ENCODE measurements at regions not wholly inside any gene's neighbourhood (a gene's known extent, or its start where the extent isn't known, plus 50 kb on each side); places are given as distances from the start of the nearest gene placed in this dataset.

DNA sequence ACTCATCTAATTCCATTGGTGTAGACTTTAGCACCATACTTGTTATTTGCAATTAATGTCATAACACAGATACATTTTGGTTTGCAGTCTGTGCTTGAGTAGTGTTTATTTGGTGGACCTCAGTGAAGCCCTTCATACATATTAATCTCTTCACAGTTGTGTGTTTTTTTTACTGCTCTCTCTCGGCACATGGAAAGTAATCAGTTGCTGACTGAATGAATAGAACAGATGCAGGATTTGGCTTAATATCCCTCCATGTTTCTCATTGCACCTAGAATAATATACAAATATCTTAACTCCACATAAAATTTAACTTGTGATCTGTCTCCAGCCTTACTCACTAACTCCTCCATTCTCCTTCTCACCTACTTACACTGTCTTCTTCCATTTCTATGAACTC is 319.1 kb downstream of the DMRT2 start:
- intact Hi-C loops (cut with DNase I), result no loop called here
- ATAC-seq, result no peak
- no peak for TF ChIP-seq CTCF (IDR thresholded peaks at IDR 0.05)
- H3K4me1 ChIP-seq, result no peaks in the 10 kb centered on the region
- peaks cover 0 to 2% (median 0%) of the 10 kb centered on the region in 3 donors for H3K27me3 ChIP-seq (ENCODE audit: insufficient read depth in 3 of 3, low read length in 2 of 3)
- no peak overlapping the region for H3K27ac ChIP-seq
- no peak overlapping the region for H3K4me3 ChIP-seq
- no peaks in the 10 kb centered on the region for H3K9me3 ChIP-seq
- WGBS, 3 donors, result 36 to 48% (median 37%) methylated on average over 1 of the region's 1 CpG
- DNase-seq, result no peak
- H3K36me3 ChIP-seq (ENCODE audit: insufficient read depth in 1 of 2, low read depth in 1 of 2), result no peaks in the 10 kb centered on the region

DNA sequence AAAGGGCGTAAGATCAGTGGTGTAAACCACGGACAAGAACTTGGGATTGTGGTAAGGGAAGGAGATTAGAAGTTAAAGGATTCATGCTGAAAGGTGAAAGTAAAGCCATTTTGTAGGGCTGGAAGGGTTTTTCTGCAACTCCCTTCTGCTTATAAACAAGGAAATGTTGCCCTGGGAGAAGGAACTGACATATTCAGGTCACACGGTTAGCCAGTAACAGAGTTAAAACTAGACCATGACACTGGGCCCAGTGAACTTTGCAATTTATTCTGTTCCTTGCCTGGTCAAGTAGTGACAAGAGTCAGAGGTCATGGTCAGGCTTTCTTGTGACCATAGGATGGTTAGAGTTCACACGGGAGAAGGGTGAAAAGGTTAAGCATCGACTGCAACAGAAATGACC is 323.3 kb downstream of the DMRT2 start:
- DNase-seq (no peak), ATAC-seq (no peak)
- no peaks in the 10 kb centered on the region for H3K9me3 ChIP-seq
- intact Hi-C loops (cut with DNase I), result no loop called here
- H3K4me3 ChIP-seq, result no peak overlapping the region
- no peak for TF ChIP-seq CTCF (IDR thresholded peaks at IDR 0.05)
- H3K27me3 ChIP-seq (ENCODE audit: insufficient read depth in 3 of 3, low read length in 2 of 3), result peaks cover 0 to 2% (median 0%) of the 10 kb centered on the region in 3 donors
- no peaks in the 10 kb centered on the region for H3K4me1 ChIP-seq
- H3K27ac ChIP-seq, result no peak overlapping the region
- H3K36me3 ChIP-seq (ENCODE audit: insufficient read depth in 1 of 2, low read depth in 1 of 2), result no peaks in the 10 kb centered on the region
- WGBS, 3 donors, result 68 to 78% (median 75%) methylated on average over 5 of the region's 5 CpGs

GRCh38 chr9:1383899-1384455 is 333.8 kb downstream of the DMRT2 start:
- WGBS, 3 donors, result 23 to 46% (median 26%) methylated on average over 4 of the region's 4 CpGs
- DNase-seq (peak in 1 of 2 donors; percentile 22), ATAC-seq (peak in 1 of 4 donors; percentile 54)
- Histone ChIP-seq H3K36me3 (ENCODE audit: insufficient read depth in 1 of 2, low read depth in 1 of 2) (peaks cover 0 to 2% of the 10 kb centered on the region in 2 donors), H3K27ac (no peak overlapping the region), H3K4me1 (peaks cover 6% of the 10 kb centered on the region), H3K4me3 (no peak overlapping the region), H3K9me3 (no peaks in the 10 kb centered on the region), H3K27me3 (ENCODE audit: insufficient read depth in 3 of 3, low read length in 2 of 3) (peaks cover 0 to 2% (median 0%) of the 10 kb centered on the region in 3 donors)
- intact Hi-C loops (cut with DNase I), result no loop called here
- no peak for TF ChIP-seq CTCF (IDR thresholded peaks at IDR 0.05)

GRCh38 chr9:1384816-1385215 is 334.7 kb downstream of the DMRT2 start:
- DNase-seq (no peak), ATAC-seq (no peak)
- intact Hi-C loops (cut with DNase I), result no loop called here
- no peak for TF ChIP-seq CTCF (IDR thresholded peaks at IDR 0.05)
- H3K9me3 ChIP-seq, result no peaks in the 10 kb centered on the region
- H3K27ac ChIP-seq, result no peak overlapping the region
- H3K27me3 ChIP-seq (ENCODE audit: insufficient read depth in 3 of 3, low read length in 2 of 3), result peaks cover 0 to 2% (median 0%) of the 10 kb centered on the region in 3 donors
- peaks cover 0 to 2% of the 10 kb centered on the region in 2 donors for H3K36me3 ChIP-seq (ENCODE audit: insufficient read depth in 1 of 2, low read depth in 1 of 2)
- H3K4me1 ChIP-seq, result peaks cover 6% of the 10 kb centered on the region
- WGBS, 3 donors, result 5 to 37% (median 18%) methylated on average over 2 of the region's 2 CpGs
- H3K4me3 ChIP-seq, result no peak overlapping the region

- DNase-seq, result no peak
- Histone ChIP-seq H3K4me1 (peaks cover 6% of the 10 kb centered on the region), H3K27ac (no peak overlapping the region), H3K36me3 (ENCODE audit: insufficient read depth in 1 of 2, low read depth in 1 of 2) (peaks cover 0 to 2% of the 10 kb centered on the region in 2 donors), H3K27me3 (ENCODE audit: insufficient read depth in 3 of 3, low read length in 2 of 3) (peaks cover 0 to 2% (median 0%) of the 10 kb centered on the region in 3 donors), H3K9me3 (no peaks in the 10 kb centered on the region), H3K4me3 (no peak overlapping the region)
- no peak for TF ChIP-seq CTCF (IDR thresholded peaks at IDR 0.05)
- 54 to 63% (median 58%) methylated on average over 4 of the region's 4 CpGs for WGBS, 3 donors
- ATAC-seq, result no peak
- intact Hi-C loops (cut with DNase I), result no loop called here
Measured at GRCh38 chr9:1386420-1386819, 336.3 kb downstream of the DMRT2 start.
